Activated gamma-delta T cell treated with Interleukin-2 at 50 U/mL for 16 hours (primary cell): ENCODE measurements at regions not wholly inside any gene's neighbourhood (a gene's known extent, or its start where the extent isn't known, plus 50 kb on each side); places are given as distances from the start of the nearest gene placed in this dataset.
"Not testable (repeated sequence)": the region's sequence is repeated elsewhere in the genome, so short reads cannot be mapped to it uniquely, and the experiment has no call there.

Experiments used
- DNase-seq: peaks from one replicate; pipeline ENCODE4 v3.0.0-alpha.2; 2020

DNA sequence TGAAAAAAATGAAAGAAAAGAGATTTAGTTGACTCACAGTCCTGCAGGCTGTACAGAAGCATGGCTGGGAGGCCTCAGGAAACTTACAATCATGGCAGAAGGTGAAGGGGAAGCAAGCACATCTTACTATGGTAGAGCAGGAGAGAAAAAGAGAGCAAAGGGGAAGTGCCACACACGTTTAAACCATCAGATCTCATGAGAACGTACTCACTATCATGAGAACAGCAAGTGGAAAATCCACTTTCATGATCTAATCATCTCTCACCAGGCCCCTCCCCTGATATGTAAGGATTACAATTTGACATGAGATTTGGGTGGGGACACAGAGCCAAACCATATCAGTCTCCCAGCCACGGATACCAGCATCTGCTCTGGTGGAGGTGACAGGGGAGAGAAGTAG lies 50.8 kb upstream of the CPOX start:
- no peak for DNase-seq

DNA sequence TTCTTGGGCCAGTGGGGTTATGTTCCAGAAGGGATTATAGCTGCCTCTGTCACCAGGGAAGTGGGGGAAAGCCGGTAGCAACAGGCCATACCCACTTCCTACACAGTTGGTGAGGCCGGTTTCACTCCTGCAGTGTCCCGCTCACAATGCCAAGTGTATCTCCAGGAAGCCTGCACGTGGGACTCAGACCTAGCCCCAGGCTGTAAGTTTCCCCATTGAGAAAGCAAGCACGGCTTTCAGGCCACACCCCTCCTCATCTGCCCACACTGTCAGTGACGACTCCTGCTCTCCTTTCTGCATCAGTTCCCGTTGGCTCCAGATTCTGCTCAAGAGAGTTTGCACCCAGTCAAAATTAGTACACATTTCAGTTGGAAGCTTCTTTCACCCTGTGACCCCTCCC lies 51.6 kb upstream of the CPOX start:
- no peak for DNase-seq

DNA sequence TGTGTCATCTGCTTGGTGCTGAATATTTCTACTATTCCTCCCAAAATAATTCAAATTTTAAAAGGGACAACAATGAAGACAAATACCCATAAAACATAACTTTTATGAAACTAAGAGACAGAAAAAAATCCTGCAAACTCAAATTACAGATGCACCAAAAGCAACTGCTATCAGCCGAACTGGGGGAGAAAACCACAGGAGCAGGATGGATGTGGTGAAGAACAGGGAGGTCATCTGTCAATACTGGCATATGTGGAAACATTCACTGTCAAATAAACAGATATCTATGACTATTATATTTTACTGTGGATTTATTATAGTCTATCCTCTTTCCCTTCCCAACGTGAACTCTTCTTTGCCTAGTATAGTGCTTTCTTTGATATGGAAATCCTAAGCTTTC lies 53.3 kb upstream of the CPOX start:
- DNase-seq = no peak

DNA sequence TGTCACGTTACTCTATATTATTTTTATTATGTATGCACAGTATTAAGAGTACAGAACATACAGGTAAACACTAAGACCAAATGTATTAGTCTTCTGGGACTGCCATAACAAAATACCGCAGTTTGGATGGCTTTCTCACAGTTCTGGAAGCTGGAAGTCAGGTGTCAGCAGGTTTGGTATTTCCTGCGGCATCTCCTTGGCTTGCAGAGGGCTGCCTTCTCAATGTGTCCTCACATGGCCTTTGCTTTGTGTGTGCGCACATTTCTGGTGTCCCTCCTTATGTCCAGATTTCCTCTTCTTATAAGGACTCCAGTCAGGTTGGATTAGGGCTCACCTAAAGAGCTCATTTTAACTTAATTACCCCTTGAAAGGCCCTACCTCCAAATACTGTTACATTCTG lies 53.8 kb upstream of the CPOX start:
- DNase-seq = no peak

DNA sequence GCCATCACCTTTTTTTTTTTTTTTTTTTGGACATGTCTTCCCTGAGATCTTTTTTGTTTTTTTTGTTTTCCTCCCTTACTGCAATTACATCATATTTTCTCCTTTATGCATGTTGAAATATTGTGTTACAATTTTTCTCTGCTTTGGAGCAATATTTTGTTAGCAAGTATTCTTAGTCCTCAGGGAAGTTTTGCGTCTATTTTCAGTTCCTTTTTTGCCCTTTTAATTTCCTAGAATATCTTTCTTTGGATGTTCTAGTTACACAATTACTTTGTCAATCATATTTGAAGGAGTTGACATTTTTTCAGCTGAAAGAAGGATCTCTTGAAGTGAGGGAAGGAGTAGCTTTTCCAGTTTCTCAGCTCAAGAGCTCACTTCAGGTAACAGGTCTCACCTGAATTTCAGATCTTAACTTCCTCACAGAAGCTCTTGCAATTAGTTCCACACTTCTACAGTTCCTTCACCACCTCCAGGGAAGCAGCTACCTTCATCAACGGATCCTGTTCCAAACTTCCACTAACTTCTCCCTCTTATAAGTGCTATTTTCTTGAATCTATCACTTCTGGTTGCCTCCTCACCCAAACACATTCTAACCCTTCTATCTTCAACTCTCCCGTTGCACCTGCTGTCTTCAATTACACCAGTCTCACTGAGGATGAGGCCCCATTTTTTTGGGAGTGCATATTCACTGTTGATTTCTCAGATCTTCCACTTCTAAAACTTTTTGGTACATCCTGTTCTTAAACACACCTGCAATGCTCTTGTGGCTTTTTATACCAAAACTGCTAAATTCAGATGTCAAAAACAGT lies 57.8 kb upstream of the CPOX start:
- DNase-seq = no peak

DNA sequence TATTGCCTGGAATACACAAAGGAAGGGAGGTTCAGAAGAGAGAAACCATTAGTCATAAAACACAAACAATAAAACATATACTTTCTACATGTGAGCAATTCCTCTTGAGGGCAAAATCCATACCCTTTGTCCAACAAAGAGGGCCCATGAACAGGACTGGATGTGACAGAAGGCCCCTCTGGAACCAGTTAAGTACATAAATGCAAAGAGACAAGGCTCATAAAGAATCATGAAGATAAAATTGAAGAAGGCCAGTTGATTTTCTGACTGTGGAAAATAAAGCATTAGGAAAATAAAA lies 58.3 kb upstream of the CPOX start:
- DNase-seq = no peak

DNA sequence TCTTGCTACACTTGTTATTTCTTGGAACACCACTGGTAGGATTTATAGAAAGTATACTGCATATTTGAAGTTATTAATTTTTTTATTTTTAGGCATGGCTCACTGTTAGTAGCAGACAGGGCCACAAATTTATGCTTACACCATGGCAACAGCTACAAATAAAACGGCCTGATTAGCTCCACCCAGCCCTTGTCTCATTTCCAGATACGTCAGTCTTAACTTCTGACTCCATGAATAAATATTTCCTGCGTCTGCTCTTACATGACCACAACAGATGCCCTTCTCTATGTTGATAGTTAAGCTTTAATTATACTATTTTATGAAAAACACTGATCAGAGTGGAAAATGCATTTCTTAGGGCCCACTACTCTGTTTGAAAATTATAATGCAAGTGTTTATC lies 62.3 kb upstream of the CPOX start:
- DNase-seq = no peak

DNA sequence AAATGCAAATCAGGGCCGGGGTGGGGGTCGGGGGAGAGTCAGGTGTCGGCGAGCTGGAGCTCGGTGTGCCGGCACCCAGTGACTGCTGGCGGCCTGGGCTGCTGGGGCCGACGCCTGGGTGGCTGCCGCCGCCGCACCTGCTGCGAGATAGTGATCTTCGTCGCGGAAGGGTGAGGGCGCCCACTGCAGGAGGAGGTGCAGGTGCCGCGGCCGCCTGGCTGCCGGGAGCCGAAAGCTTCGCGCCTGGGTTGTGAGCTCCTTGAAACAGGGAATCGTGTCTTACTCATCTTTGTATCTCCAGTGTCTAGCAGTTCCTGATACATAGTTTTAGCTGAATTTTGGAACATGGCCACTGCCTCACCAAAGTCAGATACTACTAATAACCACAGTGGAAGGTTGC lies 64.0 kb upstream of the CPOX start:
- DNase-seq = peak; percentile 28

DNA sequence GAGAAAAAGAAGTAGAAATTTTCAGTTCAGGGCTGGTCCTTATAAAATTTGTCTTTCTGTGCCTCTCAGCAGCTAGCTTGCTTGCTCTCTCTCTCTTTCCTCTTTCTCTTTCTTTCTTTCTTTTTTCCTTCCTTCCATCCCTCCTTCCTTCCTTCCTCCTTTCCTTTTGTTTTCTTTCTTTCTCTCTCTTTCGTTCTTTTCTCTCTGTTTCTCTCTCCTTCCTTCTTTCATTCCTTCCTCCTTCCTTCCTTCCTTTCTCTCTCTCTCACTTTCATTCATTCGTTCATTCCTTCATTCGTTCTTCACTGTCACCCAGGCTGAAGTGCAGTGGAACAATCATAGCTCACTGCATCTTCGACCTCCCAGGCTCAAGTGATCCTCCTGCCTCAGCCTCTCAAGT lies 69.3 kb upstream of the CPOX start:
- no peak for DNase-seq

DNA sequence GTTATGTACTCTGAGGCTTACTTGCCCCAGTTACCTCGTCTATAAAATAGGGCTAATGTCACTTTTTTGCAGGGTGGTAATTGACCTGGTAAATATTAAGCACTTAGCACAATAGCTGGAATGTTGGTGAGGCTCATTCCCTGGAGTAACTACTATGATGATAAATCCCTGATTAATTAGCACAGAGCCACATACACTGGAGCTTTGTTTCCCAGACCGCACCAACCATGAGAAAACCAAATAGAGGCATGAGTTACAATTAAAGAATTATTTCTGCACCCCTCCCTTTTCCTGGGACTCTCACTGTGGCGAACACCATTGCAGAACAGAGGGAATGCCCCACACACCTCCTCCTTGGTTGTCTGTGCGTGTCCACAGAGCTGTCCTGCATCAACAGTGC lies 76.6 kb upstream of the CPOX start:
- DNase-seq = no peak

DNA sequence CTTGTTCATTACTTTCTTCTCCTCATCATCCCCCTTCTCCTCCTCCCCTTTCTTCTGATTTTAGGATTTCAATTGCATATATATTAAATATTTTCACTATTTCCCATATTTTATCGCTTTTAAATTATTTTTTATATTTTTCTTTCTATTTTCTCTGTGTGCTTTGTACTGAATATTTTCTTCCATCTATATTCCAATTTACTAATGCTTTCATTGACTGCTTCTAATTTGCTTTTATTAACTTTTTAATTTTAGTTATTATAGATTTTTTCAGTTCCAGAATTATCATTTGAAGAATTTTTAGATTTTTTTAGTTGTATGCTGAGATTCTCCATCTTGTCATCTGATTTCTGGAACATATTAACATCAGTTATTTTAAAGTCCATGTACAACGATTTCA lies 83.2 kb upstream of the ST3GAL6 start:
- DNase-seq = no peak

DNA sequence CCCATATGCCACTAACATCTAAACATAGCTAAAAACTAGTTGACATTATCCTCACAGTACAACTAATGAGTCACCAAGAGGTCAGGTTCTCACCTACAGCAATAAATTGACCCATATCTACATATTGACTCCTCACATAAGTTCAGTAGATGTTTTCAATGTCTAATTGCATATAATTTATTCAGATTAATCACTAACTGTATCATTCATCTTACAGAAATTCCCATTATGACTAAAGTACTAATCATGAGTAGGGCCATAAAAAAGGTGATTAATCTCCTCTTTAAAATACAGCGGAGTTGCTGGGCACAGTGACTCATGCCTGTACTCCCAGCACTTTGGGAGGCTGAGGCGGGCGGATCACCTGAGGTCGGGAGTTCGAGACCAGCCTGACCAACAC lies 82.4 kb upstream of the ST3GAL6 start:
- DNase-seq = no peak

DNA sequence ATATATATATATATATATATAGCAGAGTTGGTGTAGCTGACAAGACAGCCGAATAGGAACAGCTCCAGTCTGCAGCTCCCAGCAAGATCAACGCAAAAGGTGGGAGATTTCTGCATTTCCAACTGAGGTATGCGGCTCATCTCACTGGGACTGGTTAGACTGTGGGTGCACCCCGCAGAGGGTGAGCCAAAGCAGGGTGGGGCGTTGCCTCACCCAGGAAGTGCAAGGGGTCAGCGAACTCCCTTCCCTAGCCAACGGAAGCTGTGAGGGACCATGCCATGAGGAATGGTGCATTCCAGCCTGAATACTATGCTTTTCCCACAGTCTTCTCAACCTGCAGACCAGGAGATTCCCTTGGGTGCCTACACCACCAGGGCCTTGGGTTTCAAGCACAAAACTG lies 81.7 kb upstream of the ST3GAL6 start:
- DNase-seq = no peak

DNA sequence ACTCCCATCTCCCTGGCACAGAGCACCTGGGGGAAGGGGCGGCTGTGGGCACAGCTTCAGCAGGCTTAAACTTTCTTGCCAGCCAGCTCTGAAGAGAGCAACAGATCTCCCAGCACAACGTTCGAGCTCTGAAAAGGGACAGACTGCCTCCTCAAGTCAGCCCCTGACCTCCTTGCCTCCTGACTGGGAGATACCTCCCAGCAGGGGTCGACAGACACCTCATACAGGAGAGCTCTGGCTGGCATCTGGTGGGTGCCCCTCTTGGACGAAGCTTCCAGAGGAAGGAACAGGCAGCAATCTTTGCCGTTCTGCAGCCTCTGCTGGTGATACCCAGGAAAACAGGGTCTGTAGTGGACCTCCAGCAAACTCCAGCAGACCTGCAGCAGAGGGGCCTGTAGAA lies 80.7 kb upstream of the ST3GAL6 start:
- DNase-seq = not testable (repeated sequence)

DNA sequence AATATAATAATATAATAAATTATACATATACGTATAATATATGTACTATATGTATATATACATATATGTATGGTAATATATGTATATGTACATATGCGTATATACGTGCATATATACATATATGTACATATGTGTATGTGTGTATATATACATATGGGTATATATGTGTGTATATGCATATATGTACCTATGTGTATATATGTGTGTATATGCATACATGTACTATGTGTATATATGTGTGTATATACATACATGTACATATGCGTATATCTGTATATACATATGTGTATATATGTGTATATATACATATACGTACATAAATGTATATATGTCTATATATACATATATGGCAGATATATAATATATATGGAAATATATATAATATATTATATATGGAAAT lies 74.8 kb upstream of the ST3GAL6 start:
- DNase-seq = no peak

DNA sequence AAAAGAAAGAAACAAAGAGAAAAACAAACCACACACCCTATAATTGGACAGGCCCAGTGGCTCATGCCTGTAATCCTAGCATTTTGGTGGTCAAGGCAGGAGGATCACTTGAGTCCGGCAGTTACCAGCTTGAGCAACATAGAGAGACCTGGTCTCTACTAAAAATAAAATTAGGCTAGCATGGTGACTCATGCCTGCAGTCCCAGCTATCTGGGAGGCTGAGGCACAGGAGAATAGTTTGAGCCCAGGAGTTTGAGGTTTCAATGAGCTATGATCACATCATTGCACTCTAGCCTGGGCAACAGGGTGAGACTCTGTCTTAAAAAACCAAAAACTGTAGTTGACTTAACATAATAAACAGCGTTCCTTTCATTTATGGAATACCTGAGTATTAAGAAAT lies 72.3 kb upstream of the ST3GAL6 start:
- DNase-seq = no peak

DNA sequence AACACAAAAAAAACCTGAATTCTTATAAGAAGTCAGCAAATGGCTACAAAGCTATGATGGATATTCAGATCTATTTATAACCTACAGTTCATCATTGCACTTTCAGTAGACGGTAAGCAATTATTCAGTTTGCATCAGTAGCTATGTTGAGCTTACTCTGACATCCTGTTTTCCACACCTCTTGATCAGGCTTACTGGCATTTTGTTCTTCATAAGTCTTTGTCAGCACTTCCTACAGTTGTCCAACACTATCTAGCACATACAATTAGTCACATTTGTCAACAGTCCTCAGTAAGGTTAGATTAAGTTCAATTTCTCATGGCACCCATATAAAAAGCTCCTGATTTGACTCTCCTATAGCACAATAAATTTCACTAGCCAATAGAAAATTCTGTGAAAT lies 71.2 kb upstream of the ST3GAL6 start:
- no peak for DNase-seq

DNA sequence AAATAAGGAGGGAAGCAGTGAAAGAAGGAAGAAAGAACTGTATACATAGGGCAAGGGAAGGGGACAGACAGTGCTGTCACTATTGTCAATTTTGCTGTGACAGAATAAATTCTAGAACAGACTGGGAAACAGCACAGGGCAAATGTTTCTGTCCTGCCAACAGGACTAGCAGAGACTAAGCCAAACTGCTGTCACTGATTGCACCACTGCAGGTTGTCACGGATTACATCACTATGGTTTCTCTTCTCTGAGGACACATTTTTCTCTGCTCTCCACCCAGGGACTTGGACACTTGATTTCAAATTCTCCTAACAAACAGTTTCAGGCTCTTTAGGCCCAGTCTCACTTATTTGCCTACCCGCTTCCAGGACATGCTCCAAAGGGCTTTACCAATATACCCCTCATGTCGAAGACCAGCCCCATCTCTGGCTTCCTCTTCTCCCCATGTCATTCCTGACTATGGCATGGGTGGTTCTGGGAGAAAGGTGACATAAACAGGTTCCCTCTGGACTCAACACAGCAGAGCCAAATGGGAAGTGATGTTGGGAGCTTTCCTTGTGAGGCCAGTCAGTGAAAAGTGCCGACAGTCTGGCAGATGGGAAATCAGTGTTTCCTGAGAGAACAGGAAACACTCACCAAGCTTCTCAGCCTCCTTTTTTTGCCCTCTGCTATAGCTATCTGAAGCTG lies 70.2 kb upstream of the ST3GAL6 start:
- no peak for DNase-seq

DNA sequence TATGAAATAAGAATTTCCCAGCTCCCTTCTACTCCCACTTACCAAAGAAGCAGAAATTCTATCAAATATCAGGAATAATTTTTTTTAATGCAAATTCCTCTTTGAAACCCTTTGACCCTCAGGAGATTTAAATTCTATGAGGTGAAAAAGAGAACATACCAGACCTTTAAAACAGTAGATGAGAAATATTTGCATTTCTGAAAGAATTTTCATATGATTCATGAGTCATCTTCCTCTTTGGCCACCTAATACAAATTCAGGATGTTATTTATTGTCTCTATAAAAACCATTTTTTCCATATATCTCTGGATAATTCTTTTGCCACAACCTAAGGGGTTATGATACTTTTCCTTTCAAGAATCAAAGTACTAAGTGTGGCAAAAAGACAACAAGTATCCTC lies 67.3 kb upstream of the ST3GAL6 start:
- no peak for DNase-seq

DNA sequence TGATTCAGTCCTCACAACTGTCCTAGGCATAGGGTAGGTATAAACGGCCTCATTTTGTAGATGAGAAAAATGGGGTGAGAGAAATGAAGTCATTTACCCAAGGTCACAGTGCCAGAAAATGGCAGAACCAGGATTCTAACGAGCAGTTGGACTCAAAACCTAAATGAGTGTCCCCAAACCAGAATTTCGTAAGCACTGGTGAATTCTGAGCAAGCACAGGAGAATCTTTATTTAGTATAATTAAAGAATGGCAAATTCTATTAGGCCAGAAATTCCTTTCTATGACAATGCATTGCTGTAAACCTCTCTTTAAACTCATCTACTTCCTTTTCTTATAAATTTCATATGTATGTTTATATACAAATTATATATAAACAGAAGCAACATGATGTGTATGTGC lies 66.8 kb upstream of the ST3GAL6 start:
- not testable (repeated sequence) for DNase-seq

DNA sequence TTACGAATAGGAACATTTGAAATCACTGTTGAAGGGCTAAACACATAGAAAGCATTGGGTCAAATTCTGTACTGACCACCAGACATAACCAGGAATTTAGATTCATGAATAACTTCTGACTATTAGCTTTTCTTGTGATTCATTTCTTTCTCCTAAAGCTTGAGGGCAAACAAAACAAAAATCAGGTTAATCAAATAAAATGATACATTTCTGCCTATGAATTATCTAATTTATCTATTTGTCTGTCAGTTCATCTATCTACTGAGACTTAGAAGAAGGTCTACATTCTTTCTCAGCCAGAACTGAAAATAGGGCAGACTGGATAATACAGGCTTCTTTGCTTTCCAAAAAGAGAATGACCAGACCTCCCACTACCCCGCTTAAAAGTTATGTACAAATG lies 65.9 kb upstream of the ST3GAL6 start:
- DNase-seq = no peak

DNA sequence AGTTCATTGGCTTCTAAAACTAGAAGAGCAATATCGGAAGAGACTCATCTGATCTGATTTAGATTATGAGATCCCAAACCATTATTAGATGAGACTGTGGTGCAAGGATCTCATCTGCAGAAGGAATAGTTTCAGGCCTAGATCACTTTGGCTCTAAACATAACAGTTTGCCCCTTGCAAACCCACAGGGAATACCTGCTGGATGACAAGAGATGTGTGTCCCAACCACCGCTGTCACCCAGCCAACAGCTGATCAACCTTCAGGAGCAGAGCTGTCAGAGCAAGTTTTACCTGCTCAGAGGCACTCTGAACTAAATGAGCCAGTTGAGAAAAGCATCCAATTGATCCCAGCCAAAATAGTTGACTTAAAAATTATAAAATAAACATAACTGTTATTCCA lies 64.0 kb upstream of the ST3GAL6 start:
- DNase-seq = no peak

DNA sequence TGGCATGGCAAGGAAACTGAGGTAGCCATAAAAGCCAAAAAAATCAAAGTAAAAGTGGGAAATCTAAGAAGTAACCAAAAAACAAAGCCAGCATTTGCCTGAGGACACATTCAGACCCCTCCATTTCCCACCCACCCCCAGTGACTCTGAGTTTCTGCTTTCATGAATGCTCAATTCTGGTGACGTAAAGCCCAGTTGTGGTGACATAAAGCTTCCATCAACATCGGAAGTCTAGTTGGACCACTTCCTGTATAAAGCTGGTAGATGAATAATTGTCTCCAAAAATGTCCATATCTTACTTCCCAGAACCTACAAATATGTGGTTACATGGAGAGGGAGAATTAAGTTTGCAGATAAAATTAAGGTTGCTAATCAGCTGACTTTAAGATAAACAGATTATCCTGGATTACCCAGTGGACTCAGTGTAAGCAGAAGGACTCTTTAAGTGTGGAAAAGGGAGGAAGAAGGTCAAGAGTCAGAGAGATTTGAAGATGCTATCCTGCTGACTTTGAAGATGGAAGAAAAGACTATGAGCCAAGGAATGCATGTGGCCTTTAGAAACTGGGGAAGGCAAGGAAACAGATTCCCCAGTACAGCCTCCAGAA lies 62.0 kb upstream of the ST3GAL6 start:
- no peak for DNase-seq

DNA sequence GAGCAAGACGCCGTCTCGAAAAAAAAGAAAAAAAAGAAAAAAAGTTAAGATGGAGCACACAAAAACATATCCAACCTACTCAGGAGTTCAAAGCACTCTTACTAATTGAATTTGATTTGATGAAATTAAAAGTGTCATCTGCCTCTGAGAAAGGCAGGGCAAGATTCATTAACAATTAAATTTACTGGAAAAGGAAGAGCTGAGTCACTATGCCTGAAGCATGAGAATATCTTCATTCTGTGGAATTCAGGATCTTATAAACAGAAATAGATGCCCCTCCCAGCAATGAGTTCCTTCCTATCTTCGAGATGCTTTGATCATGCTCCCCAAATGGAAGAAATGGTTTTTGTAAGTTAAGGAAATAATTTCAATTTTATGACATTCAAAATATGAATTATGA lies 61.0 kb upstream of the ST3GAL6 start:
- DNase-seq = no peak

DNA sequence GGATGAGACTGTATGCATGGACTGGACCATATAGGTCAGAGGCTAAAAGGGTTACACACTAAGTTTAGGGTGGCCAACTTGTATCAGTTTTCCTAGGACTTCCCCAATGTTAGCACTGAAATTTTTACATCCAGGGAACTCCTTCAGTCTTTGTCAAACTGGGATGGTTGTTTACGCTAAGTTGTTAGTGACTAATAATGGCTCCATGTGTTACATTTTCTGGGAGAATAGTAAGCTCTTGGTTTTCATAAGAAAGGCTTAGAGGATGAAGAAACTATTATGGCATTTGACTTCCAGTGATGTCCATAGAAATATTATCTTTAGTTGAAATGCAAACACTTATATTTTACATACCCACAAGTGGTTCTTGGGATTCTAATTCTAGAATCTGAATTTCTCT lies 57.9 kb upstream of the ST3GAL6 start:
- DNase-seq = no peak
